GM21381 (cell line): ENCODE measurements at regions not wholly inside any gene's neighbourhood (a gene's known extent, or its start where the extent isn't known, plus 50 kb on each side); places are given as distances from the start of the nearest gene placed in this dataset.

ENCODE experiments used
- ATAC-seq: cut with Tn5 transposase; IDR thresholded peaks from one replicate; pipeline ENCODE4 v1.9.1; 2021; ENCODE audit warnings: mild to moderate bottlenecking, moderate library complexity; ENCODE audit not compliant: unreplicated experiment

- no peak for ATAC-seq
Measured at GRCh38 chr5:128870923-128871322, 94.4 kb upstream of the SLC27A6 start.

DNA sequence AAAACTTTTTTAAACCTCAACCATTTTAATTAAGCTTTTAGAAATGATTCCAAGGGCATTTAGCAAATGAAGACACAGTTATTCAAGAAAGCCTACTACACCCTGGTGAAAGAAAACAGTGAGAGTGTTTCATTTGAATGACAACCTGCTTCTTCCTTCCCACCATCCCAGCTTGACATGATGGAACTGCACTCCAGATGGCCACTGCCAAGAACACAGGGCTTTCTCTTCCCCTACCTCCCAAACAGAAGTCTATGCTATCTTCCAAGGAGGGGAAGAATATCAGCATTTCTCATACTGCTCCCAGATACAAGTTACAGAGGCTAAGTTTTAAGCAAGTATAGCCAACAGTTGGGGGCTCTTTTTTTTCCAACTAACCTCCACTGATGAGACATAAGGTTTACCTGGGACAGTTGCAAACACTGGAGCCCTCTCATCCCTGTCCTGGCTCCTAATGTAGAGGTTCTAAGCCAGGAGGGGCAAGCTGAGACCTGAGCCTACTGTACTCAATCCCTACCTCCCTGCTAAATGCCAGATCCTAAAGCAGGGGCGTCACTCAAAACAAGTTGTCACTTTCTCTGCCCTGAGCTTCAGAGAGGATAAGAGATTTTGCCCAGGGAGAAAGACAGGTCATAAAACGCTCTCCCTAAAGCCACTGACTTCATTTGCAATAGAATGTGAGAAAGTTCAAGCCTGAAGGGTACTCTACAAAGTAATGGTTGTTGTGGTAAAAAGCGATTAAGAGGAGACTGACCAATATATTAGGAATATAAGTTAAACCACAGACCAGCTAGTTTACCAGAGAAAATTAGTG, 88.5 kb upstream of the SLC27A6 start:
- no peak for ATAC-seq

DNA sequence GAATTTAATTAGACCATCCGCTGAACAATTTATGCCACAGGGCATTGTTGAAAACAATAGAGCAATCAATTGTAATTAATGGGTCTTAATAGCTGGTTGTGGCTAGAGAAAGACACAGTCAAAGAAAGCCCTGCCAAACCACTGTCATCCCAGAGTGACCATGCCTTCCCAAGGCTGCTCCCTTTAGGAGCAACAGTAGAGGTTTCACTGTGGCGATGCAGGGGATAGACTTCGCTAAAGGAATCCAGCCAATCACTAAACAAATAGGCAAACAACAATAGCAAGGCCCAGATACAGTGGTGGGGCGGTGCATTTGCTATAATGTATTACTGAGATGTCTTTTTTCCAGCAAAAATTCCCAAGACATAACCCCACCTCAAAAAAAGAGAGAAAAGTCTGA, 87.8 kb upstream of the SLC27A6 start:
- ATAC-seq, result no peak

DNA sequence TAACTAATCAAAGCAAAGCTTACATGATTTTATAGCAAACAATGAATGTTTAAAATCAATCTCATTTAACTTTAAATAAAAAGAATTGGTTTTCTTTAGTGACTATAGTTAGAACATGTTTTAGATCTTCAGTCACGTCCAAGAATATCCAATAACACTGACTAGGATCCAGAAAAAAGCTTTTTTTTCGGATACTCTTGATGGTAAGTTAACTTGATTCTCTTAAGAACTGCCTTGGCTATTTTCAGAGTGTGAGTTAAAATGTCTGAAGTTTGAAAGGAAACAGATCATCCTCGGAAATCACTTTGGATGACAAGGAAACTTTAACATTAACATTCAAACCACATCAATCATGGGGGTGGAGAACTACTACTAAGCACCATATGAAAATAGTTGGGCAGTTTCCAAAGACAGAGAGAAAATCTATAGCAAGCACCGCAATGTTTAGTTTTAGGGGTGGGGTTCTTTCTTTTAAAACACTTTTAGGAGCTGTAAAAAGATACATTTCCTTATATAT, 83.7 kb upstream of the SLC27A6 start:
- ATAC-seq, result no peak

DNA sequence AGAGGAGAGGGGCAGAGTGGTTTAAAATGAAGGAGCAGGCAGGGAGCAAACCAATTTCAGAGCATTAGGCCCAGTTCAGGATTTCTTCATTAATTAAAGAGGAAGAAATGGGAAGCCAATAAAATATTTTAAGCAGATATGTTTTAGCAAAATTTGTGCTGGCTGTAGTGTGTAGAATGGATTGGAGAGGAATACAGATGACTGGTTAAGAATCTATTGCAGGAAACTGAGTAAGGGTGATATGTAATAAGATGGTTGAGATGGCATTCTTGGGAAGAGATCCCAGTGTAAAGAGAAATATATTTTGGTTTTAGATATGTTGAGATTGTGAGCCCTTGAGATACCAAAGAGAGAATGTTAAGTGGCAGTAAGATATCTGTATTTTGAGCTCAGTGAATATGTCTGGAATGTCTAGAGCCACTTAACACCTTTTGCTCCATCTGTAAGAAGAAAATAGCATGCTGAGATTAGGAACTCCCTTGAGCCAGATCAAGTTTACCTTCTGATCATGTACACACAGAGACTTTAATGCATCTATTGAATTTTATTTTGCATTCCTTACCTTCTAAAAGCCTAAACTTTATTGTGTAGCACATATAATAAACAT, 79.5 kb upstream of the SLC27A6 start:
- ATAC-seq, result no peak

DNA sequence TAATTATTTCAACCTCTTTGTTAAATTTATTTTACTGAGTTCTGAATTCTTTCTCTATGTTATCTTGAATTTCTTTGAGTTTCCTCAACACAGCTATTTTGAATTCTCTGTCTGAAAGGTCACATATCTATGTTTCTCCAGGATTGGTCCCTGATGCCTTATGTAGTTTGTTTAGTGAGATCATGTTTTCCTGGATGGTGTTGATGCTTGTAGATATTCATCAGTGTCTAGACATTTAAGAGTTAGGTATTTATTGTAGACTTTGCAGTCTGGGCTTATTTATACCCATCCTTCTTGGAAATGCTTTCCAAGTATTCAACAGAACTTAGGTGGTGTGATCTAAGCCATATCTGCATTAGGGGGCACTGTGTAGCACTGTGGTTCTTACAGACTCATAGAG, 70.2 kb upstream of the SLC27A6 start:
- no peak for ATAC-seq

GRCh38 chr5:128896675-128897074, 68.6 kb upstream of the SLC27A6 start:
- no peak for ATAC-seq

DNA sequence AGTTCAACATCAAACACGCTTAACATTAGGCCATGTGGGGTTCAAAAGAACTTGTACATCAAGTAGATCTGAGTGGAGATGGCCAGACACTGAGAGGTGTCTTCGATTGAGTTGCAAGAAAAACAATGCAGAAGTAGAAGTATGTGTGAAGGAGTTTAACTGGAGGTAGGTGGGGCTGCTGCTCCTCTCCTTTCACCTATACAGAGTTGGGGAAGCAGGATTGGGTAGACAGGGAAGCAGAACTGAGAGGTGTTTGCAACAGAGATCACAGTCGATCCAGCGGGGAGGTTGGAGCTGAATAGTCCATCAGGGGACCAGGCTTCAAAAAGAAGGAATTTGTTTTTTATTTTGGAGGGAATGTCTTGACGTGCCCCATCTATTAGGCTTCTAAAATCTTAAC, 61.7 kb upstream of the SLC27A6 start:
- no peak for ATAC-seq

GRCh38 chr5:128904805-128905567, 60.3 kb upstream of the SLC27A6 start:
- peak; percentile 14 for ATAC-seq

GRCh38 chr5:128905568-128906110, 59.6 kb upstream of the SLC27A6 start:
- ATAC-seq, result peak; percentile 86

DNA sequence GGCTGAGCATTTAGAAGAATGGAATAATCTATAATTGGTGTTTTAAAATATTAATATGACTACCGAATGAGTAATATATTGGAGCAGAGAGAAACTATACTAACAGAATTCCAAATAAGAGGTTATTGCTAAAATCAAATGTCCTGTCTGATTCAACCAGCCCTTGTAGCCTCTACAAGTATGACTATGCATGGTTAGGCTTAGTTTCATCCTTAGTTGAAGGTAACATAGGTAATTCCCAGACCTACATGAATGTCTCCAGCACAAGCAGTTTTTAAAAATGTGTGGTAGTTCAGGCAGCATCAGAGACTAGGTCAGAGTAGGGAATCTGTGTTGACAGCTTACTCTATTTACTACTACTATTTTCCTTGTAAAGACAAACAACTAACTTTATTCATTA, 51.7 kb upstream of the SLC27A6 start:
- peak; percentile 59 for ATAC-seq
